H9 (cell line): ENCODE measurements at regions not wholly inside any gene's neighbourhood (a gene's known extent, or its start where the extent isn't known, plus 50 kb on each side); places are given as distances from the start of the nearest gene placed in this dataset.

Experiments used
- DNase-seq: peaks from one replicate; pipeline ENCODE4 v3.0.0-alpha.2; 2017
- H2AFZ ChIP-seq: one replicate; pipeline ENCODE4 v1.6.1; 2013; ENCODE audit warnings: mild to moderate bottlenecking, low read length, control low read depth, moderate library complexity
- H2AK5ac ChIP-seq: 2 replicates; pipeline ENCODE4 v1.6.1; 2013; ENCODE audit warnings: low read length, control low read depth, mixed read lengths; ENCODE audit not compliant: insufficient read length
- H2BK120ac ChIP-seq: one replicate; pipeline ENCODE4 v1.6.1; 2013; ENCODE audit warnings: low read depth, mild to moderate bottlenecking, low read length, control low read depth, inconsistent platforms; ENCODE audit not compliant: poor library complexity, severe bottlenecking
- H2BK12ac ChIP-seq: 2 replicates; pipeline ENCODE4 v1.6.1; 2013; ENCODE audit warnings: low read length, control low read depth, mixed read lengths, low read depth; ENCODE audit not compliant: insufficient read length
- H2BK15ac ChIP-seq: 2 replicates; pipeline ENCODE4 v1.6.1; 2013; ENCODE audit warnings: low read depth, low read length, control low read depth
- H2BK20ac ChIP-seq: one replicate; pipeline ENCODE4 v1.6.1; 2013; ENCODE audit warnings: low read depth, mild to moderate bottlenecking, low read length, control low read depth, inconsistent platforms; ENCODE audit not compliant: poor library complexity, severe bottlenecking
- H2BK5ac ChIP-seq: 2 replicates; pipeline ENCODE4 v1.6.1; 2013; ENCODE audit warnings: low read length, control low read depth, mixed read lengths; ENCODE audit not compliant: insufficient read length
- H3K14ac ChIP-seq: 2 replicates; pipeline ENCODE4 v1.6.1; 2013; ENCODE audit warnings: low read length, control low read depth; ENCODE audit not compliant: insufficient read depth
- H3K18ac ChIP-seq: 2 replicates; pipeline ENCODE4 v1.6.1; 2013; ENCODE audit warnings: low read depth, mild to moderate bottlenecking, mixed read lengths, low read length, control low read depth; ENCODE audit not compliant: insufficient read length
- H3K23ac ChIP-seq: 2 replicates; pipeline ENCODE4 v1.6.1; 2013; ENCODE audit warnings: low read length, control low read depth, mixed read lengths, low read depth; ENCODE audit not compliant: insufficient read length
- H3K23me2 ChIP-seq: 2 replicates; pipeline ENCODE4 v1.6.1; 2013; ENCODE audit warnings: low read depth, mild to moderate bottlenecking, mixed read lengths, low read length, control low read depth; ENCODE audit not compliant: insufficient read length, poor library complexity, severe bottlenecking
- H3K27ac ChIP-seq: 2 replicates; pipeline ENCODE4 v1.5.1; 2013; ENCODE audit warnings: low read length, control low read depth, mixed read lengths, low read depth; ENCODE audit not compliant: insufficient read length
- H3K27me3 ChIP-seq: 2 replicates; pipeline ENCODE4 v1.6.1; 2013; ENCODE audit warnings: low read length, control low read depth, inconsistent platforms; ENCODE audit not compliant: insufficient read depth
- H3K4ac ChIP-seq: 2 replicates; pipeline ENCODE4 v1.6.1; 2013; ENCODE audit warnings: low read depth, mild to moderate bottlenecking, control low read depth, inconsistent platforms, low read length, moderate library complexity
- H3K4me1 ChIP-seq: 2 replicates; pipeline ENCODE4 v1.6.1; 2013; ENCODE audit warnings: low read length, control low read depth, inconsistent platforms; ENCODE audit not compliant: insufficient read depth
- H3K4me2 ChIP-seq: 2 replicates; pipeline ENCODE4 v1.6.1; 2013; ENCODE audit warnings: low read length, control low read depth, mixed read lengths; ENCODE audit not compliant: insufficient read length, insufficient read depth
- H3K56ac ChIP-seq: 2 replicates; pipeline ENCODE4 v1.6.1; 2013; ENCODE audit warnings: low read depth, mild to moderate bottlenecking, mixed read lengths, low read length, control low read depth; ENCODE audit not compliant: insufficient read length
- H3K79me1 ChIP-seq: 2 replicates; pipeline ENCODE4 v1.6.1; 2013; ENCODE audit warnings: low read depth, mild to moderate bottlenecking, moderate library complexity, low read length, control low read depth, inconsistent platforms; ENCODE audit not compliant: insufficient read depth, poor library complexity, severe bottlenecking
- H3K79me2 ChIP-seq: 2 replicates; pipeline ENCODE4 v1.6.1; 2013; ENCODE audit warnings: low read length, control low read depth, inconsistent platforms; ENCODE audit not compliant: insufficient read depth
- H3K9ac ChIP-seq: 2 replicates; pipeline ENCODE4 v1.6.1; 2013; ENCODE audit warnings: low read length, control low read depth, mixed read lengths; ENCODE audit not compliant: insufficient read length; ENCODE audit errors: extremely low read depth
- H3K9me3 ChIP-seq: one replicate; pipeline ENCODE4 v1.6.1; 2013; ENCODE audit warnings: low read depth, low read length, inconsistent platforms; ENCODE audit not compliant: control insufficient read depth
- H3T11ph ChIP-seq: one replicate; pipeline ENCODE4 v1.6.1; 2013; ENCODE audit warnings: mild to moderate bottlenecking, low read length, control low read depth, inconsistent platforms
- H4K20me1 ChIP-seq: one replicate; pipeline ENCODE4 v1.6.1; 2013; ENCODE audit not compliant: control insufficient read depth, insufficient read length, insufficient read depth
- H4K5ac ChIP-seq: 2 replicates; pipeline ENCODE4 v1.6.1; 2013; ENCODE audit warnings: low read depth, mild to moderate bottlenecking, mixed read lengths, low read length, control low read depth; ENCODE audit not compliant: insufficient read length
- H4K8ac ChIP-seq: replicated peaks from 2 replicates; pipeline ENCODE4 v1.6.1; 2013; ENCODE audit warnings: low read length, control low read depth, mixed read lengths, low read depth; ENCODE audit not compliant: insufficient read length
- H4K91ac ChIP-seq: 2 replicates; pipeline ENCODE4 v1.6.1; 2013; ENCODE audit warnings: low read depth, mild to moderate bottlenecking, moderate library complexity, mixed read lengths, low read length, control low read depth; ENCODE audit not compliant: insufficient read length
- H3K27ac Mint-ChIP-seq, 3 experiments: 2 replicates in 2 of 3; 3 replicates in 1 of 3; pipeline ENCODE4 v1.8.0; 2020 to 2021; ENCODE audit warnings: mixed read lengths in 3 of 3, mild to moderate bottlenecking in 1 of 3, moderate library complexity in 1 of 3
- H3K27me3 Mint-ChIP-seq: 2 replicates; pipeline ENCODE4 v1.8.0; 2021; ENCODE audit warnings: low read depth, mild to moderate bottlenecking, moderate library complexity, mixed read lengths
- H3K36me3 Mint-ChIP-seq, 3 experiments: 2 replicates in 2 of 3; 3 replicates in 1 of 3; pipeline ENCODE4 v1.8.0; 2020 to 2021; ENCODE audit warnings: low read depth in 3 of 3, mixed read lengths in 3 of 3; ENCODE audit not compliant: insufficient read depth in 1 of 3
- H3K4me1 Mint-ChIP-seq, 2 experiments: 2 replicates each; pipeline ENCODE4 v1.8.0; 2020; ENCODE audit warnings: mixed read lengths in 2 of 2
- H3K4me3 Mint-ChIP-seq, 2 experiments: 2 replicates in 1 of 2; 3 replicates in 1 of 2; pipeline ENCODE4 v1.8.0; 2020 to 2021; ENCODE audit warnings: mild to moderate bottlenecking in 2 of 2, mixed read lengths in 2 of 2, moderate library complexity in 1 of 2
- H3K9me3 Mint-ChIP-seq, 2 experiments: 2 replicates in 1 of 2; 3 replicates in 1 of 2; pipeline ENCODE4 v1.8.0; 2020; ENCODE audit warnings: mild to moderate bottlenecking in 2 of 2, mixed read lengths in 2 of 2, moderate library complexity in 1 of 2
- CTCF ChIP-seq: fragments of 200-600 bp; sonication (generic); conservative IDR thresholded peaks from 3 replicates; pipeline ENCODE4 v1.8.0; 2021; ENCODE audit warnings: antibody characterized with exemption, mild to moderate bottlenecking
- WGBS: extraction: QIAGEN DNeasy Blood & Tissue Kit; methylation state at CpG from one replicate; pipeline ENCODE4 v1.1.7; 2013; ENCODE audit warnings: missing lambda C conversion rate, low lambda C conversion rate, mixed read lengths; ENCODE audit not compliant: insufficient read length; ENCODE audit errors: extremely low coverage; 5-methylcytosine and 5-hydroxymethylcytosine counted together

- Histone ChIP-seq H3K4me2 (no peak overlapping the region), H3K18ac (no peak overlapping the region)
- WGBS: no CpG with 5 or more reads among the region's 1 CpG
Measured at GRCh38 chr2:125870746-125871145, 785.2 kb upstream of the GYPC start.

More at GRCh38 chr2:125870746-125871145, 785.2 kb upstream of the GYPC start:
- Mint-ChIP-seq H3K27ac (peak overlapping the region in 1 of 3 experiments; percentile 22; a peak in 1 of 7 replicates), H3K4me3 (no peak overlapping the region), H3K36me3 (peaks cover 0 to 1% (median 0%) of the 10 kb centered on the region in 3 experiments; a peak in 2 of 7 replicates), H3K27me3 (no peaks in the 10 kb centered on the region), H3K9me3 (peaks cover 0 to 7% of the 10 kb centered on the region in 2 experiments; a peak in 3 of 5 replicates), H3K4me1 (peaks cover 7 to 10% of the 10 kb centered on the region in 2 experiments)
- Histone ChIP-seq H3K27me3 (no peaks in the 10 kb centered on the region), H3K27ac (no peak overlapping the region), H3K23ac (no peak overlapping the region), H3K4me1 (no peaks in the 10 kb centered on the region; the same call in 1 of the 2 replicates), H2AK5ac (no peak overlapping the region), H4K20me1 (no peaks in the 10 kb centered on the region), H3K14ac (no peak overlapping the region), H3K4ac (no peak overlapping the region), H3K79me1 (no peaks in the 10 kb centered on the region), H4K8ac (no peak overlapping the region), H2BK120ac (no peak overlapping the region), H3K23me2 (no peaks in the 10 kb centered on the region), H2BK5ac (no peak overlapping the region), H3K79me2 (no peaks in the 10 kb centered on the region), H2BK20ac (no peak overlapping the region), H3K56ac (no peak overlapping the region), H4K91ac (no peak overlapping the region), H2BK12ac (no peak overlapping the region), H3K9ac (no peak overlapping the region), H2BK15ac (no peak overlapping the region), H3T11ph (no peak overlapping the region), H4K5ac (no peak overlapping the region), H3K9me3 (no peaks in the 10 kb centered on the region), H2AFZ (no peak overlapping the region)
- TF ChIP-seq CTCF: no peak
- no peak for DNase-seq
